LNCaP clone FGC (cell line): ENCODE measurements at regions not wholly inside any gene's neighbourhood (a gene's known extent, or its start where the extent isn't known, plus 50 kb on each side); places are given as distances from the start of the nearest gene placed in this dataset.

Experiments
- DNase-seq: peaks from one replicate; pipeline ENCODE4 v3.0.0-alpha.2; 2011; ENCODE audit warnings: low read depth
- H3K4me3 ChIP-seq: 2 replicates; pipeline ENCODE4 v1.5.1; 2011; ENCODE audit warnings: mild to moderate bottlenecking, low read depth, low read length, control low read depth
- TF ChIP-seq, protein P1 (sequence below): IDR thresholded peaks from 2 replicates; pipeline ENCODE4 v1.5.1; 2012; ENCODE audit warnings: mild to moderate bottlenecking; ENCODE audit not compliant: control insufficient read depth, insufficient read depth; ENCODE audit errors: extremely low read depth

DNA sequence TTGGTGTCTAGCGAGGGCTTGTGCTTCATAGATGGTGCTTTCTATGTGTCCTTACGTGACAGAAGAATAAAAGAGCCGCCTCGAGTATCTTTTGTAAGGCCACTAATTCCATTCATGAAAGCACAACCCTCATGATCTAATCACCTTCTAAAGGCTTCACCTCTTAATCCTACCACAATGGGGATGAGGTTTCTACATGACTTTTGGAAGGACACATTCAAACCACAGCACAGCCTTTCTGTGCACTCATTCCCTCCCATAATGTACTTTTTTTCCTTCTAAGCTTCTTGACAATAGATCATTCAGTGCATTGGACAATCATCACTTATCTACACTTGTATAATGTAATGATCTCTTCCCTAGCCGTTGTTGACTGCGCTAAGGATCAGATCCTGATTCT is 774.8 kb downstream of the BRINP1 start:
- TF ChIP-seq, protein P1, sequence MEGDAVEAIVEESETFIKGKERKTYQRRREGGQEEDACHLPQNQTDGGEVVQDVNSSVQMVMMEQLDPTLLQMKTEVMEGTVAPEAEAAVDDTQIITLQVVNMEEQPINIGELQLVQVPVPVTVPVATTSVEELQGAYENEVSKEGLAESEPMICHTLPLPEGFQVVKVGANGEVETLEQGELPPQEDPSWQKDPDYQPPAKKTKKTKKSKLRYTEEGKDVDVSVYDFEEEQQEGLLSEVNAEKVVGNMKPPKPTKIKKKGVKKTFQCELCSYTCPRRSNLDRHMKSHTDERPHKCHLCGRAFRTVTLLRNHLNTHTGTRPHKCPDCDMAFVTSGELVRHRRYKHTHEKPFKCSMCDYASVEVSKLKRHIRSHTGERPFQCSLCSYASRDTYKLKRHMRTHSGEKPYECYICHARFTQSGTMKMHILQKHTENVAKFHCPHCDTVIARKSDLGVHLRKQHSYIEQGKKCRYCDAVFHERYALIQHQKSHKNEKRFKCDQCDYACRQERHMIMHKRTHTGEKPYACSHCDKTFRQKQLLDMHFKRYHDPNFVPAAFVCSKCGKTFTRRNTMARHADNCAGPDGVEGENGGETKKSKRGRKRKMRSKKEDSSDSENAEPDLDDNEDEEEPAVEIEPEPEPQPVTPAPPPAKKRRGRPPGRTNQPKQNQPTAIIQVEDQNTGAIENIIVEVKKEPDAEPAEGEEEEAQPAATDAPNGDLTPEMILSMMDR = no peak
- no peak overlapping the region for H3K4me3 ChIP-seq
- no peak for DNase-seq

DNA sequence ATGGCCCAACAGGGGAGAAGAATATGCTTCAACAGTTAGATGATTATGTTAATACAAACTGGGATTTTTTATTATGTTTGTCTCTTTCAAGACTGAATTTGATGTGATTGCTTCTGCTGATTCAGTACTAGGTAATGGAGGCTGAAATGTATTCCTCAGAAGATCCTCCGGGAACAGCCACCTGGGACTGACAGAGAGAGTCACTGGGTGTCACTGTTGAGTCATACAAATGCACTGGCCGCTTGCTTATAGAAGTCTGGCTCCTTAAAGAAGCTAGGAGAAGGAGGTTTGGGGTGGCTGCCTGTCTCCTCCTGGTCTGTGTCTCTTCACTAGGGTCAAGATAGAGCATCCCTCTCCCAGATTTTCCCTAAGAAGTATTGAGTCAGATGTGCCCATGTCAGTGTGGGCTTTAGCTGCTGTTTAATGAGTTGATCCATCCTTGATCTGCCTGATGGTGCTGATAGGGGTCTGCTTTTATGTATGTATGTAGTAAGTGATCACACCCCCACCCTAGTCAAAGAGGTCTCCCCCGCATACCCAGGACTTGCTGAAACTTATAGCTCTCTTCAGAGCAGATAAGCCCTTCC is 773.4 kb downstream of the BRINP1 start:
- no peak for DNase-seq
- no peak overlapping the region for H3K4me3 ChIP-seq
- TF ChIP-seq, protein P1 = peak; percentile 53

GRCh38 chr9:118596374-118597015 is 772.7 kb downstream of the BRINP1 start:
- DNase-seq = no peak
- no peak overlapping the region for H3K4me3 ChIP-seq
- TF ChIP-seq, protein P1 = no peak

- no peak for DNase-seq
- TF ChIP-seq, protein P1 = no peak
- H3K4me3 ChIP-seq = no peak overlapping the region
Observed at GRCh38 chr9:118606668-118607067, 762.6 kb downstream of the BRINP1 start.

- DNase-seq = no peak
- H3K4me3 ChIP-seq = no peak overlapping the region
- TF ChIP-seq, protein P1 = no peak
Observed at GRCh38 chr9:118609355-118610044, 759.7 kb downstream of the BRINP1 start.

- TF ChIP-seq, protein P1 = no peak
- no peak for DNase-seq
- no peak overlapping the region for H3K4me3 ChIP-seq
Observed at GRCh38 chr9:118612201-118612600, 757.0 kb downstream of the BRINP1 start.
